LNCAP (cell line): ENCODE measurements at regions not wholly inside any gene's neighbourhood (a gene's known extent, or its start where the extent isn't known, plus 50 kb on each side); places are given as distances from the start of the nearest gene placed in this dataset.

Source experiments
- CTCF ChIP-seq: fragments of 450-650 bp; IDR thresholded peaks from 2 replicates; pipeline ENCODE4 v1.5.1; 2017; ENCODE audit warnings: mild to moderate bottlenecking

GRCh38 chr7:39758234-39758970, 135.0 kb downstream of the RALA start:
- TF ChIP-seq CTCF, result no peak

DNA sequence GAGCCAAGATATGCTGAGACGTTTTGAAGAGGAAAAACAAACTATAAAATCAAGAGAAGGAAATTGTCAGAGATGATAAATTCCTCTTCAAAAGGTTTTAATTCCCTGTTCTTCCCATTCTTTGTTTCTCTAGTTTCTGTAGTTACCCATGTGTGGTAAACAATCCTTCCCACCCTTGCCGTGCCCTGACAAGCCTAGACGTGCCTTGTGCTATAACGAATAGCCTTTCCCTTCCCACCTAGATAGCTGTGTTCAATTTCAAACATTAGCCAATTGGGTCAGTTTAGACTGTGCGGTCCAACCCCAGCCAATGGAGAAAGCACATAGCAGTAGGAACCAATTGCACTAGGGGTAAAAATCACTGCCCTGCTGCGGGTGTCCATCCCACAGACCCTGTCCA, 138.1 kb downstream of the RALA start:
- TF ChIP-seq CTCF, result no peak

DNA sequence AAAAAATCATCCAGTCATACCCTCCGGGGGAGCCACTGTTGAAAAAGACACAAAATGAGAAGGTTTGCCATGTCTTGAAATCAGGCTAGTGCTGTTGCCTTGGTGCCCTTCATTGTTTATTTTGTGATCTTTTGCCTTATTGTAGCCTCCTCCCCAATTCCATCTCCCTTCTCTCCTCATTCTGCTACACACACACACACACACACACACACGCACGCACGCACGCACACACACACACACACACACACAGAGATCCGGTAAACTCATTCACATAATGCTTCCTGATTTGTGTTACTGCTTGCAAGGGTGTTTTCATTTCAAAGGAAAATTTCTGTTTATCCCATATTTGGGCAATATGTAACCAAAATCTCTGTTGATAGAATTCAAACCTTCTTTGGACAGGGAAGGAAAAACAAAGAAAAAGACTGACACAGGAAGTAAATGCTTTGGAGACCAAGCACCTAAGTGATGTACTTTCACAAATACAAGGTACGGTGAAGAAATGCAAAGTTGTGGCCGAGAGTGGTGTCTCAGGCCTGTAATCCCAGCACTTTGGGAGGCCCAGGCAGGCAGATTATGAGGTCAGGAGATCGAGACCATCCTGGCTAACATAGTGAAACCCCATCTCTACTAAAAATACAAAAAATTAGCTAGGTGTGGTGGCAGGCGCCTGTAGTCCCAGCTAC, 141.1 kb upstream of the CDK13 start:
- TF ChIP-seq CTCF, result no peak

DNA sequence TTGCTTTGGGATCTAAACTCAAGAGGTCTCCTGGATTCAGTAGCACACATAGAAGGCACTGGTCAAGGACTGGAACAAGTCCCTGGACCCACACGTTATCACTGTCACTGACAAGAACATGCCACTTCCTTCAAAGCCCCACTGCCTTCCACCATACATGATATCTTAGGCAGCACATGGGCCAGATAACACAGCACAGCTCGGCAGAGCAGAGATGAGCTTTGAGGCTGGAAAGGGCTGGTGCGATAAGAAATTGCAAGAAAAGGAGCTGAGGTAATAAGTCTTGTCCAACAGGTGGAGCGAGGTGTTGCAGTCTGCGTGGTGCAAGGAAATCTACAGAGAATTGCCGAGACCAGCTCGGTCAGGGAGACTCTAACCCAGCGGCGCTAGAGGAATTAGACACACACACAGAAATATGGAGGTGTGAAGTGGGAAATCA, 139.8 kb upstream of the CDK13 start:
- no peak for TF ChIP-seq CTCF

- no peak for TF ChIP-seq CTCF
These were observed 139.3 kb upstream of the CDK13 start for GRCh38 chr7:39810710-39811109.

GRCh38 chr7:39811161-39811614, 138.9 kb upstream of the CDK13 start:
- no peak for TF ChIP-seq CTCF

DNA sequence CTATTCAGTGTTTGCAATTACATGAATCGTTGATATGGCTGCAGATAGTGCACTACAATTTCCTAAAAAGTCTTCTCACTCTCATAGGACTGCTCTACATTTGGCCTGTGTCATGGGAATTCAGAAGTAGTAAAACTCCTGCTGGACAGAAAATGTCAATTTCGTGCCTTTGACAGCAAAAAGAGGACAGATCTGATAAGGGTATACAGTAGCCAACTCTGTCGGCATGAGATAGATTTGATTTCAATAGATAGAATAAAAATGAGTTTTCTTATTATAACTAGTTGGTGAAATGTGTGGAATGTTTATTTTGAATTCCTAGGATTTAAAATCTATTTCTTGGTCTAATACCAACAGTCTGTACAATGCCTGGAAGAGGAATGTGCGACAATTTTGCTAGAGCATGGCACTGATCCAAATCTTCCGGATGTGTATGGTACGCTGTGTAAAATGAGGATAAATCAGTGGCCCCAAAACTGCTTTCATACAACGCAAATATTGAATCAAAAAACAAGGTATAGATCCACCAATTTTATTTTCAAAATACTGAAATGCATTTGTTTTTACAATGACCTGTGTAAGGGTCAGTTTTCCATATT, 133.5 kb upstream of the CDK13 start:
- TF ChIP-seq CTCF, result no peak
